PFSK-1 (cell line): ENCODE measurements at regions not wholly inside any gene's neighbourhood (a gene's known extent, or its start where the extent isn't known, plus 50 kb on each side); places are given as distances from the start of the nearest gene placed in this dataset.

ENCODE experiments used
- FOXP2 ChIP-seq: optimal IDR thresholded peaks from 2 replicates; pipeline ENCODE3; 2011; ENCODE audit warnings: borderline replicate concordance, control low read depth, inconsistent platforms; ENCODE audit not compliant: insufficient read depth; ENCODE audit errors: extremely low read length, extremely low read depth
- POLR2AphosphoS5 ChIP-seq: IDR thresholded peaks from 2 replicates; pipeline ENCODE4 v1.6.1; 2012; ENCODE audit warnings: low read depth, mild to moderate bottlenecking, control low read depth, low read length, moderate library complexity
- REST ChIP-seq, 2 experiments: IDR thresholded peaks; 2 replicates each; pipeline versions ENCODE4 v1.6.1 to v1.8.0; 2011 to 2012; ENCODE audit warnings: low read depth in 2 of 2, low read length in 2 of 2, control low read depth in 1 of 2, inconsistent platforms in 1 of 2, mild to moderate bottlenecking in 1 of 2, moderate library complexity in 1 of 2; ENCODE audit not compliant: insufficient read depth in 1 of 2
- SIN3A ChIP-seq: IDR thresholded peaks from 2 replicates; pipeline ENCODE4 v1.6.1; 2012; ENCODE audit warnings: mild to moderate bottlenecking, low read length, moderate library complexity, borderline replicate concordance; ENCODE audit not compliant: insufficient read depth
- TAF1 ChIP-seq: IDR thresholded peaks from 2 replicates; pipeline ENCODE4 v1.6.1; 2012; ENCODE audit warnings: low read length, control low read depth, borderline replicate concordance; ENCODE audit not compliant: insufficient read depth

GRCh38 chr4:31365006-31365690, 645.0 kb downstream of the PCDH7 start:
- no peak for TF ChIP-seq POLR2AphosphoS5
- TF ChIP-seq FOXP2, result no peak
- TF ChIP-seq TAF1, result no peak
- TF ChIP-seq SIN3A, result no peak

GRCh38 chr4:31366041-31366440, 645.9 kb downstream of the PCDH7 start:
- TF ChIP-seq SIN3A (no peak), TAF1 (no peak), FOXP2 (no peak), POLR2AphosphoS5 (no peak), REST (IDR thresholded peaks at IDR 0.05; ENCODE audit: insufficient read depth in 1 of 2, low read depth in 2 of 2, low read length in 2 of 2) (no peak)

- TF ChIP-seq SIN3A, result no peak
Measured at GRCh38 chr4:31370866-31371465, 650.8 kb downstream of the PCDH7 start.

- TF ChIP-seq TAF1 (no peak), REST (IDR thresholded peaks at IDR 0.05; ENCODE audit: insufficient read depth in 1 of 2, low read depth in 2 of 2, low read length in 2 of 2) (no peak), FOXP2 (no peak), SIN3A (no peak), POLR2AphosphoS5 (no peak)
Measured at GRCh38 chr4:31374256-31374960, 654.2 kb downstream of the PCDH7 start.

- no peak for TF ChIP-seq TAF1
- no peak for TF ChIP-seq REST (IDR thresholded peaks at IDR 0.05; ENCODE audit: insufficient read depth in 1 of 2, low read depth in 2 of 2, low read length in 2 of 2)
- TF ChIP-seq FOXP2, result no peak
- TF ChIP-seq SIN3A, result no peak
- no peak for TF ChIP-seq POLR2AphosphoS5
Measured at GRCh38 chr4:31375936-31376335, 655.8 kb downstream of the PCDH7 start.

- no peak for TF ChIP-seq TAF1
- TF ChIP-seq FOXP2, result no peak
- no peak for TF ChIP-seq POLR2AphosphoS5
- no peak for TF ChIP-seq SIN3A
- TF ChIP-seq REST (IDR thresholded peaks at IDR 0.05; ENCODE audit: insufficient read depth in 1 of 2, low read depth in 2 of 2, low read length in 2 of 2), result no peak
Measured at GRCh38 chr4:31379364-31379763, 659.2 kb downstream of the PCDH7 start.
